ENCODE measurements at regions not wholly inside any gene's neighbourhood (a gene's known extent, or its start where the extent isn't known, plus 50 kb on each side); places are given as distances from the start of the nearest gene placed in this dataset.

GRCh38 chr10:30170814-30171213 is 111.4 kb upstream of the JCAD start:
- no peak for TF ChIP-seq MYBL2 (CRISPR knock-in tag; IDR thresholded peaks at IDR 0.05)
- no peak for TF ChIP-seq USF2 (CRISPR knock-in tag; IDR thresholded peaks at IDR 0.05)
- TF ChIP-seq IRF1 (CRISPR knock-in tag; IDR thresholded peaks at IDR 0.05), result no peak
